HL-60 (cell line): ENCODE measurements at regions not wholly inside any gene's neighbourhood (a gene's known extent, or its start where the extent isn't known, plus 50 kb on each side); places are given as distances from the start of the nearest gene placed in this dataset.

Experiments
- CTCF ChIP-seq: IDR thresholded peaks from one replicate; pipeline ENCODE4 v1.5.1; 2011; ENCODE audit warnings: low read length, control low read depth, inconsistent platforms; ENCODE audit not compliant: insufficient read depth
- GABPA ChIP-seq: IDR thresholded peaks from 2 replicates; pipeline ENCODE4 v1.6.1; 2012; ENCODE audit warnings: low read depth
- POLR2AphosphoS5 ChIP-seq: IDR thresholded peaks from 2 replicates; pipeline ENCODE4 v1.6.1; 2012; ENCODE audit warnings: low read depth
- REST ChIP-seq: IDR thresholded peaks from 2 replicates; pipeline ENCODE4 v1.6.1; 2012; ENCODE audit warnings: low read depth; ENCODE audit not compliant: insufficient replicate concordance

GRCh38 chr7:36781011-36781738 is 56.9 kb upstream of the AOAH start:
- TF ChIP-seq CTCF (no peak), POLR2AphosphoS5 (no peak), REST (no peak), GABPA (no peak)
